ENCODE measurements at regions not wholly inside any gene's neighbourhood (a gene's known extent, or its start where the extent isn't known, plus 50 kb on each side); places are given as distances from the start of the nearest gene placed in this dataset.
A peak's percentile ranks its signal among the peaks of the same experiment; 100 is the strongest.

- no peaks in the 10 kb centered on the region for H3K9me3 Mint-ChIP-seq
- DNase-seq (ENCODE audit: low spot score in 2 of 2), result no peak
- no peak for ATAC-seq
- no peak overlapping the region for H3K27ac Mint-ChIP-seq
- H3K36me3 Mint-ChIP-seq, result no peaks in the 10 kb centered on the region
Measured at GRCh38 chr3:151935446-151935845, 62.0 kb downstream of the SUCNR1 start.

GRCh38 chr3:151940481-151940880 is 67.0 kb downstream of the SUCNR1 start:
- ATAC-seq (no peak), DNase-seq (ENCODE audit: low spot score in 2 of 2) (no peak)
- H3K9me3 Mint-ChIP-seq, result no peaks in the 10 kb centered on the region
- no peak overlapping the region for H3K27ac Mint-ChIP-seq
- no peaks in the 10 kb centered on the region for H3K36me3 Mint-ChIP-seq

- Mint-ChIP-seq H3K27ac (no peak overlapping the region), H3K9me3 (peaks cover 0 to 4% of the 10 kb centered on the region in 2 donors), H3K36me3 (no peaks in the 10 kb centered on the region)
- DNase-seq (ENCODE audit: low spot score in 2 of 2) (no peak), ATAC-seq (no peak)
Measured at GRCh38 chr3:151943539-151943938, 70.1 kb downstream of the SUCNR1 start.

GRCh38 chr3:151944356-151944755 is 70.9 kb downstream of the SUCNR1 start:
- no peaks in the 10 kb centered on the region for H3K36me3 Mint-ChIP-seq
- H3K9me3 Mint-ChIP-seq, result peaks cover 0 to 4% of the 10 kb centered on the region in 2 donors
- H3K27ac Mint-ChIP-seq, result no peak overlapping the region
- DNase-seq (ENCODE audit: low spot score in 2 of 2) (no peak), ATAC-seq (no peak)

- no peak for ATAC-seq
- peaks cover 0 to 4% of the 10 kb centered on the region in 2 donors for H3K9me3 Mint-ChIP-seq
- DNase-seq (ENCODE audit: low spot score in 2 of 2), result no peak
- H3K36me3 Mint-ChIP-seq, result no peaks in the 10 kb centered on the region
- no peak overlapping the region for H3K27ac Mint-ChIP-seq
Measured at GRCh38 chr3:151946606-151947005, 73.2 kb downstream of the SUCNR1 start.

GRCh38 chr3:151949706-151950105 is 76.3 kb downstream of the SUCNR1 start:
- DNase-seq (ENCODE audit: low spot score in 2 of 2), result no peak
- H3K36me3 Mint-ChIP-seq, result no peaks in the 10 kb centered on the region
- ATAC-seq, result no peak
- H3K9me3 Mint-ChIP-seq, result peaks cover 0 to 4% of the 10 kb centered on the region in 2 donors
- H3K27ac Mint-ChIP-seq, result no peak overlapping the region

GRCh38 chr3:151955356-151955755 is 81.9 kb downstream of the SUCNR1 start:
- ATAC-seq, result no peak
- H3K27ac Mint-ChIP-seq, result no peak overlapping the region
- H3K9me3 Mint-ChIP-seq, result no peaks in the 10 kb centered on the region
- no peak for DNase-seq (ENCODE audit: low spot score in 2 of 2)
- no peaks in the 10 kb centered on the region for H3K36me3 Mint-ChIP-seq

- Mint-ChIP-seq H3K9me3 (no peaks in the 10 kb centered on the region), H3K36me3 (no peaks in the 10 kb centered on the region), H3K27ac (no peak overlapping the region)
- DNase-seq (ENCODE audit: low spot score in 2 of 2) (no peak), ATAC-seq (no peak)
Measured at GRCh38 chr3:151960961-151961580, 87.6 kb downstream of the SUCNR1 start.

GRCh38 chr3:151962352-151962751 is 88.9 kb downstream of the SUCNR1 start:
- Mint-ChIP-seq H3K27ac (no peak overlapping the region), H3K36me3 (no peaks in the 10 kb centered on the region), H3K9me3 (no peaks in the 10 kb centered on the region)
- DNase-seq (ENCODE audit: low spot score in 2 of 2) (no peak), ATAC-seq (no peak)

GRCh38 chr3:151962912-151963311 is 89.5 kb downstream of the SUCNR1 start:
- H3K27ac Mint-ChIP-seq, result no peak overlapping the region
- no peak for ATAC-seq

GRCh38 chr3:151964743-151965142 is 91.3 kb downstream of the SUCNR1 start:
- H3K9me3 Mint-ChIP-seq, result no peaks in the 10 kb centered on the region
- no peak for ATAC-seq
- no peaks in the 10 kb centered on the region for H3K36me3 Mint-ChIP-seq
- peak overlapping the region in 1 of 2 donors; percentile 16 for H3K27ac Mint-ChIP-seq
- no peak for DNase-seq (ENCODE audit: low spot score in 2 of 2)

More at GRCh38 chr3:151962912-151963311, 89.5 kb downstream of the SUCNR1 start:
- H3K36me3 Mint-ChIP-seq, result no peaks in the 10 kb centered on the region
- H3K9me3 Mint-ChIP-seq, result no peaks in the 10 kb centered on the region
- no peak for DNase-seq (ENCODE audit: low spot score in 2 of 2)

GRCh38 chr3:151969026-151969642 is 95.7 kb downstream of the SUCNR1 start:
- DNase-seq (ENCODE audit: low spot score in 2 of 2) (no peak), ATAC-seq (no peak)
- Mint-ChIP-seq H3K9me3 (no peaks in the 10 kb centered on the region), H3K36me3 (no peaks in the 10 kb centered on the region), H3K27ac (no peak overlapping the region)

- ATAC-seq (no peak), DNase-seq (ENCODE audit: low spot score in 2 of 2) (no peak)
- Mint-ChIP-seq H3K9me3 (no peaks in the 10 kb centered on the region), H3K27ac (no peak overlapping the region), H3K36me3 (no peaks in the 10 kb centered on the region)
Measured at GRCh38 chr3:151971814-151972579, 98.6 kb downstream of the SUCNR1 start.

- DNase-seq (ENCODE audit: low spot score in 2 of 2) (no peak), ATAC-seq (no peak)
- no peaks in the 10 kb centered on the region for H3K9me3 Mint-ChIP-seq
- no peak overlapping the region for H3K27ac Mint-ChIP-seq
- H3K36me3 Mint-ChIP-seq, result no peaks in the 10 kb centered on the region
Measured at GRCh38 chr3:151974067-151974466, 100.6 kb downstream of the SUCNR1 start.

- Mint-ChIP-seq H3K9me3 (no peaks in the 10 kb centered on the region), H3K36me3 (no peaks in the 10 kb centered on the region), H3K27ac (no peak overlapping the region)
- no peak for ATAC-seq
- DNase-seq (ENCODE audit: low spot score in 2 of 2), result no peak
Measured at GRCh38 chr3:151976211-151977050, 103.0 kb downstream of the SUCNR1 start.

- DNase-seq (ENCODE audit: low spot score in 2 of 2), result no peak
- Mint-ChIP-seq H3K9me3 (no peaks in the 10 kb centered on the region), H3K36me3 (no peaks in the 10 kb centered on the region), H3K27ac (no peak overlapping the region)
- ATAC-seq, result no peak
Measured at GRCh38 chr3:151979906-151980305, 106.5 kb downstream of the SUCNR1 start.

GRCh38 chr3:151983538-151983937 is 110.1 kb downstream of the SUCNR1 start:
- no peaks in the 10 kb centered on the region for H3K36me3 Mint-ChIP-seq
- no peak overlapping the region for H3K27ac Mint-ChIP-seq
- no peak for ATAC-seq
- no peaks in the 10 kb centered on the region for H3K9me3 Mint-ChIP-seq
- DNase-seq (ENCODE audit: low spot score in 2 of 2), result no peak

Data from activated naive CD4-positive, alpha-beta T cell treated with anti-CD3 and anti-CD28 coated beads, Interleukin-2, amount 50 U/mL, for 72 hours (primary cell).